Subcutaneous abdominal adipose tissue (tissue), 5 donors: ENCODE measurements at regions not wholly inside any gene's neighbourhood (a gene's known extent, or its start where the extent isn't known, plus 50 kb on each side); places are given as distances from the start of the nearest gene placed in this dataset.
"Not testable (repeated sequence)": the region's sequence is repeated elsewhere in the genome, so short reads cannot be mapped to it uniquely, and the experiment has no call there.

Experiments used
- H3K27ac ChIP-seq: one replicate; pipeline ENCODE4 v1.7.0; 2013; ENCODE audit warnings: low read depth, mild to moderate bottlenecking, inconsistent platforms, low read length, moderate library complexity
- H3K27me3 ChIP-seq, 5 donors: one replicate each; pipeline ENCODE4 v1.7.0; 2013; ENCODE audit warnings: low read length in 5 of 5, inconsistent platforms in 1 of 5; ENCODE audit not compliant: control insufficient read depth in 5 of 5, insufficient read depth in 4 of 5
- H3K36me3 ChIP-seq, 5 donors: one replicate each; pipeline ENCODE4 v1.7.0; 2013; ENCODE audit warnings: low read length in 5 of 5; ENCODE audit not compliant: control insufficient read depth in 5 of 5, insufficient read depth in 5 of 5
- H3K4me1 ChIP-seq, 5 donors: one replicate each; pipeline ENCODE4 v1.7.0; 2013; ENCODE audit warnings: low read length in 5 of 5, mild to moderate bottlenecking in 3 of 5, moderate library complexity in 1 of 5; ENCODE audit not compliant: control insufficient read depth in 5 of 5, insufficient read depth in 5 of 5
- H3K4me3 ChIP-seq, 5 donors: one replicate each; pipeline ENCODE4 v1.7.0; 2013; ENCODE audit warnings: low read length in 5 of 5, low read depth in 1 of 5
- H3K9ac ChIP-seq, 5 donors: one replicate each; pipeline ENCODE4 v1.7.0; 2013; ENCODE audit warnings: low read length in 5 of 5, mild to moderate bottlenecking in 4 of 5, moderate library complexity in 3 of 5
- H3K9me3 ChIP-seq, 5 donors: one replicate each; pipeline ENCODE4 v1.7.0; 2013; ENCODE audit warnings: low read length in 5 of 5; ENCODE audit not compliant: control insufficient read depth in 5 of 5
- donor health status: healthy.
- donor health status: healthy.
- donor health status: healthy.
- donor health status: healthy.
- donor health status: healthy.

DNA sequence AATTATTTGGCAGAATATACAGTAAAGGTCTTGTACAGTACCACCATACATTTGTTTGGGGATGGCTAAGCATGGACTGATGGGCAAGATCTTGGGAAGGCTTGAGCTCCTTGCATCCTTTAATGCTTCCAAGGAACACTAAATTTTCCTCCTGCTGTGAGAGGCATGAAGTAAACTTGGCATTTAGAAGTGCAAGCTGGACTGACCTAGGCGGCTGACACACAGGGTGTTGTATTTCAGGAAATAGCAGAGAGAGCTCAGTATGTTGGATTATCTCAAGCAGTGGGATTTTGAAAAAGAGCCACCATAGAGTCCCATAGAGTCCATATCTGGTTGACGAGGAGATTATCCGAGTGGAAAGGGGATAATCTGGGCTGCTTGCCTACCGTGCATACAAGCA, 2137.1 kb downstream of the TP53TG3F start:
- Histone ChIP-seq H3K9ac (no peak overlapping the region), H3K27me3 (no peaks in the 10 kb centered on the region), H3K36me3 (no peaks in the 10 kb centered on the region), H3K4me3 (no peak overlapping the region), H3K4me1 (no peaks in the 10 kb centered on the region), H3K9me3 (peaks cover 0 to 13% (median 0%) of the 10 kb centered on the region in 5 donors), H3K27ac (no peak overlapping the region)

DNA sequence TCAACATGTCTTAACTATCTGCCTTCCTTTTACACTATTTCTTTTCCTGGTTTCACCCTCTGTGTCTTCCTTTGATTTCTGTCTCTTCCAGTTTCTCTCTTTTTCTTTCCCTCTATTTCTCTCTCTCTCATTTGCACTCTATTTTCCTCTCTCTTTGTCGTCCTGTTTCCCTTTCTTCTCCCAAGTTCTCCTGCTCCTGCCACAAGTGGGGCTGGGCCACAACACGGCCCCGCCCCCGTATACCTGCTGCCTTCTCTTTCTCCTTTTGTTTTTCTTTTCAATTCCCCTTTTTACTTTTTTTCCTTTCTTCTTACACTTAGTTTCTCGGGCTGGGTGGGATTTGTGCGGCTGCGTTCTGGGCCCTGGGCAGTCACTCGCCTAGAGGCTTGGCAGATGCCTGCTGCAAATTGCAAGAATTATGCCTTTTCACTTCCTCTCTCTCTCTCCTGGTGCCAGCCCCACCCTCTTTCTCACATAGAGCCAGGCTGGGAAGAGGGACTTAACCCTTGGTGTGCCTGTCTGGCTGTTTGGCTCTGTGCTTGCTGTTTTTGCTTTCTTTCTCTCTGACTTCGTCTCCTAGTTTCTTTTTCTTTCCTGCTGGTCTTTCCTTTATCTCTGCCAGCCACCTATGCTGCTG, 2139.4 kb downstream of the TP53TG3F start:
- no peak overlapping the region for H3K27ac ChIP-seq
- H3K9me3 ChIP-seq, result peaks cover 0 to 3% (median 0%) of the 10 kb centered on the region in 5 donors
- H3K27me3 ChIP-seq, result no peaks in the 10 kb centered on the region
- H3K9ac ChIP-seq, result no peak overlapping the region
- no peak overlapping the region for H3K4me3 ChIP-seq
- H3K4me1 ChIP-seq, result no peaks in the 10 kb centered on the region
- no peaks in the 10 kb centered on the region for H3K36me3 ChIP-seq

DNA sequence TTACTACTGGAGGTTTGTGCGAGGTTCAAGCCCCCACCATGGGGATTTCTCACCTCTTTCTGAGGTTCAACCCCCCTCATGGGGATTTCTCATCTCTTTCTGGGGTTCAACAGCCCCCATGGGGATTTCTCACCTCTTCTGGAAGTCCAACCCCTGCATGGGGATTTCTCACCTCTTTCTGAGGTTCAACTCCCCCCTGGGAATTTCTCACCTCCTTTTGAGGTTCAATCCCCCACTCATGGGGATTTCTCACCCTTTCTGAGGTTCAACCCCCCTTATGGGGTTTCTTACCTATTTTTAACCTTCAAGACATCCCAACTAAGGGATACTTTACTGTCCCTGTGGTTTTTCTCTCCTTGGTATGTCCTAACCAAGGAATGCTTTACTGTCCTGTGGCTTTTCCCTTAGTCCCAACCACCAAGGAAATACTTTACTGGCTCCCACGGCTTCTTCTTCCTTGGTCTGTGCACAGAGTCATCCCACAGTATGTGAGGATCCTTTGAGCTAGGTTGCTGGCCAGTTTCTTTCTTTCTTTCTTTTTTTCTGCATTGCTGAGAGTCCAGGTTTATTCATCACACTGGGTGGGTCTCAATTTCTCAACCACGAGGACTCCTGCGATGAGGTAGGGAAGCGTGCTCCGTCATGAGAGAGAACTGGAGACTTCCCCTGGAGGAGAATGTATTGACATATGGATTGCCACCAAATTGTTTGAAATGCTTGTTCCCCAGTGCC, 2140.2 kb downstream of the TP53TG3F start:
- Histone ChIP-seq H3K27ac (no peak overlapping the region), H3K36me3 (no peaks in the 10 kb centered on the region), H3K9ac (no peak overlapping the region), H3K27me3 (no peaks in the 10 kb centered on the region), H3K4me3 (no peak overlapping the region), H3K4me1 (no peaks in the 10 kb centered on the region), H3K9me3 (peaks cover 0 to 3% (median 0%) of the 10 kb centered on the region in 5 donors)

DNA sequence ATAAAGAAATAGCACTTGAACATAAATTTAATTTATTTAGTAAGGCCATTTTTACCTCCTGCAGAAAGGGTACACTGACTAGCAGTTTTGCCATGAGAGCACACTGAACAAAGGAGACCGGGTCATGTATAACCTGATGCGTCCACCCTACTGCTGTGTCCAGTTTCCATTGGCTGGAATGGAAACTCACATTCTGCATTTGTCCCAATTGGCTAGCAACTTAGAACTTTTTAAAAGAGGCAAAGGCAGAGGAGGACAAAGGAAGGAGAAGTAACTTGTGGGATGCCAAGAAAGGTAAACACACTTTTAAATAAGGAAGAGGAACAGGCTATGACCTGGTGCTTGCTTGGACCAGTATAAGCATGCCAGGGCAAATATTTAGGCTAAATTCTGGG, 2140.7 kb downstream of the TP53TG3F start:
- not testable (repeated sequence) for H3K4me3 ChIP-seq, H3K36me3 ChIP-seq, H3K9me3 ChIP-seq, H3K9ac ChIP-seq, H3K27me3 ChIP-seq, H3K27ac ChIP-seq, H3K4me1 ChIP-seq

DNA sequence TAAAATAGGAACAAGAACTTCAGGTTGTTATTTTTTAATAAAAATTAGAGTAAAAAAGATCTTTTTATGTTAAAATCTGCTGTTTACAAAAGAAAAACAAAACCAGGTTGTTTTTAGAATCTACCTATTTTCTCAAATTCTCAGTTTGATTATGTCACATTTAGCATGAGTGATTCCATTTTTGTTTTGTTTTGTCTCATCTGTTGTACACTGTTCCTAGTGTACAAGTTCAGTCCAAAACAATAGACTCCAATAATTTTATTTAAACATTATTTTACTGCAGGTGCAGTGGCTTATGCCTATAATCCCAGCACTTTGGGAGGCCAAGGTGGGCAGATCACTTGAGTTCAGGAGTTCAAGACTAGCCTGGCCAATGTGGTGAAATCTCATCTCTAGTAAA, 2142.7 kb downstream of the TP53TG3F start:
- H3K9me3 ChIP-seq, result peaks cover 0 to 7% (median 0%) of the 10 kb centered on the region in 5 donors
- no peak overlapping the region for H3K27ac ChIP-seq
- no peaks in the 10 kb centered on the region for H3K36me3 ChIP-seq
- H3K4me3 ChIP-seq, result no peak overlapping the region
- H3K4me1 ChIP-seq, result no peaks in the 10 kb centered on the region
- H3K27me3 ChIP-seq, result no peaks in the 10 kb centered on the region
- H3K9ac ChIP-seq, result no peak overlapping the region

DNA sequence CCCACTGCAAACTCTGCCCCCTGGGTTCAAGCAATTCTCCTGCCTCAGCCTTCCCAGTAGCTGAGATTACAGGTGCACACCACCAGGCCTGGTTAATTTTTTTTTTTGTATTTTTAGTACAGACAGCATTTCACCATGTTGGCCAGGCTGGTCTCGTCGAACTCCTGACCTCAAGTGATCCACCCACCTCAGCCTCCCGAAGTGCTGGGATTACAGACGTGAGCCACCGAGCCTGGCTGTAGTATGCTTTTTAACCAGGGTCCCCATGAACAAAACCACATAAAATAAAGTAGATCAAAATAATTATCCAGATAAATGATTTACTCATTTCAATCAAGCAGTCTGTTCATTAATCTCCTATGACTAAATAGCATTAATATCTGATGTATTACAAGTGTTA, 2144.0 kb downstream of the TP53TG3F start:
- H3K9me3 ChIP-seq, H3K27me3 ChIP-seq, H3K27ac ChIP-seq, H3K36me3 ChIP-seq, H3K4me3 ChIP-seq, H3K9ac ChIP-seq, H3K4me1 ChIP-seq: not testable (repeated sequence)

DNA sequence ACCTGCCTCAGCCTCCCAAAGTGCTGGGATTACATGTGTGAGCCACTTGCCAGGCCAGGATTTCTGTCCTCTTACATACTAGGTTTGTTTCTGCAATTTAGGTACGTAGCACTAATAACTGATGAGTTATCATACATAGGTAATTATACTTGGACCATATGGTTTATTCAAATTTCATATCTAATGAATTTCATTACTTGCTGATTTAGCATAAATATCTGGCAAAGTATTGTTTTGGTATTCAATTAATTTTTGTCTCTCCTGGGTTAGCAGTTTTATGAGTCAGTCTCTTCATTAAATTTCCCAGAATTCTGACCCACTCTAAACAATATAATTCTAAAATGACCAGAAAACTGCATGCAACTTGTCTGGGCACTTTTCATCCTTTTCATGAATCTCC, 2146.5 kb downstream of the TP53TG3F start:
- H3K27ac ChIP-seq, result no peak overlapping the region
- H3K9me3 ChIP-seq, result peaks cover 0 to 4% (median 0%) of the 10 kb centered on the region in 5 donors
- H3K9ac ChIP-seq, result no peak overlapping the region
- H3K27me3 ChIP-seq, result no peaks in the 10 kb centered on the region
- H3K4me1 ChIP-seq, result no peaks in the 10 kb centered on the region
- H3K36me3 ChIP-seq, result no peaks in the 10 kb centered on the region
- H3K4me3 ChIP-seq, result no peak overlapping the region

DNA sequence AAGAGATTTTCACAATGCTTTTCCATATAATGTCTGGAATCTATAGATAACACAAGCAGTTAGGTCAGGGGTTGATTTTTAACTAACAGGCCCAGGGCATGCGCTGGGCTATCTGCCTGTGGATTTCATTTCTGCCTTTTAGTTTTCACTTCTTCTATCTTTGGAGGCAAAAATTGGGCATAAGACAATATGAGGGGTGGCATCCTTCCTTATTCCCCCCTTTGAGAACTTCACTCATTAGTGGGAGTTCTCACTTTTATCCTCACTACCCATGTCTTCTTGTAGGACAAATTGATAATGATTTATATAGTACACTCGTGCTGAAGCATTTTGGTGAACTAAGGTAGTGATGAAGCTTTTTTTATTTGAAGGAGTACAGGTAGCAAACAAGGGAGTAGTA, 2155.5 kb downstream of the TP53TG3F start:
- not testable (repeated sequence) for H3K4me1 ChIP-seq, H3K36me3 ChIP-seq, H3K27me3 ChIP-seq, H3K9ac ChIP-seq, H3K27ac ChIP-seq
- H3K9me3 ChIP-seq, result peaks cover 8 to 32% (median 27%) of the 10 kb centered on the region in 5 donors
- peak overlapping the region in 1 of 5 donors; percentile 34 for H3K4me3 ChIP-seq

DNA sequence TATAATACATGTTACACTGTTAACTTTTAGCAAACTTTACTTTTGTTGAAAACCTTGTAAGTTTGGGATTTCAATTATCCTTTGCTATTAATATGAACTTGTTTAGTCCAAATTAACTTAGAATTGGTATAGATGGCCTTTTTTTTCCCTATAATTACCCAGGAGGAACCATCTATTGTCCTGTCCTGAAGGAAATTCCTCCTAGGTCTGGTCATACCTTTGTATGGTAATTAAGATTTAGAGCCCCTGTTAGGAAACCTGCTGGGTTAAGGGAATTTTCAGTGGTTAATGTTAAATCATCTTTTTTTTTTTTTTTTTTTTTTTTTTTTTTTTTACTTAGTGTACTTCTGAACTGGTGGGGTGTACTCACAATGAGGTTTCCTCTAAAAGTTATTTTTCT, 2159.8 kb downstream of the TP53TG3F start:
- not testable (repeated sequence) for H3K27me3 ChIP-seq, H3K36me3 ChIP-seq, H3K27ac ChIP-seq, H3K4me1 ChIP-seq, H3K9ac ChIP-seq, H3K4me3 ChIP-seq
- H3K9me3 ChIP-seq, result peaks cover 8 to 42% (median 31%) of the 10 kb centered on the region in 5 donors

DNA sequence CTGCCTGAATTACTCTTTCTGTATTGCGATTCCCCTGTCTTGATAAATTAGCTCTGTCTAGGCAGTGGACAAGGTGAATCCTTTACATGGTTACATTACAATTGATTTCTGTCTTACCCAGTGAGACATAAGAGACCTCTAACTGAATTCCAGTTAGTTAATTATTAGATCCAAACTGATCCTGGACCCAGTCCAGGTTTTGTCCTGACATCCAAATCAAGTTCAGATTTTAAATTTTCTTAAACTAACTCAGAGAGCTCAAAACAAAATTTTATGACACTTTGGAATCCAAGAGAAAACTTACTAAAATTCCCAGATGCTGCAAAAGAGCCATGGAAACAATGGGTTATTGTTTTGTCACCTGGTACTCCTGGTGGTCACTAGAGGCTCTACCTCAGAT, 2166.6 kb downstream of the TP53TG3F start:
- no peaks in the 10 kb centered on the region for H3K36me3 ChIP-seq
- H3K4me3 ChIP-seq, result no peak overlapping the region
- no peaks in the 10 kb centered on the region for H3K27me3 ChIP-seq
- H3K9me3 ChIP-seq, result peaks cover 0 to 10% (median 5%) of the 10 kb centered on the region in 5 donors
- no peaks in the 10 kb centered on the region for H3K4me1 ChIP-seq
- H3K27ac ChIP-seq, result no peak overlapping the region
- H3K9ac ChIP-seq, result no peak overlapping the region
